ENCODE measurements at regions not wholly inside any gene's neighbourhood (a gene's known extent, or its start where the extent isn't known, plus 50 kb on each side); places are given as distances from the start of the nearest gene placed in this dataset.

- no peak for DNase-seq (ENCODE audit: low read depth)
- H3K4me3 ChIP-seq (ENCODE audit: low read depth, low read length), result no peak overlapping the region
- peak; percentile 21 for TF ChIP-seq CTCF (conservative IDR thresholded peaks at IDR 0.05; ENCODE audit: low read depth, low read length)
Measured at GRCh38 chr7:114825423-114825951, 96.4 kb upstream of the MDFIC start.

GRCh38 chr7:114830952-114831351, 90.9 kb upstream of the MDFIC start:
- DNase-seq (ENCODE audit: low read depth), result no peak
- H3K4me3 ChIP-seq (ENCODE audit: low read depth, low read length), result no peak overlapping the region
- TF ChIP-seq CTCF (conservative IDR thresholded peaks at IDR 0.05; ENCODE audit: low read depth, low read length), result no peak

- TF ChIP-seq CTCF (conservative IDR thresholded peaks at IDR 0.05; ENCODE audit: low read depth, low read length), result no peak
- no peak for DNase-seq (ENCODE audit: low read depth)
- H3K4me3 ChIP-seq (ENCODE audit: low read depth, low read length), result no peak overlapping the region
Measured at GRCh38 chr7:114832906-114833595, 88.8 kb upstream of the MDFIC start.

DNA sequence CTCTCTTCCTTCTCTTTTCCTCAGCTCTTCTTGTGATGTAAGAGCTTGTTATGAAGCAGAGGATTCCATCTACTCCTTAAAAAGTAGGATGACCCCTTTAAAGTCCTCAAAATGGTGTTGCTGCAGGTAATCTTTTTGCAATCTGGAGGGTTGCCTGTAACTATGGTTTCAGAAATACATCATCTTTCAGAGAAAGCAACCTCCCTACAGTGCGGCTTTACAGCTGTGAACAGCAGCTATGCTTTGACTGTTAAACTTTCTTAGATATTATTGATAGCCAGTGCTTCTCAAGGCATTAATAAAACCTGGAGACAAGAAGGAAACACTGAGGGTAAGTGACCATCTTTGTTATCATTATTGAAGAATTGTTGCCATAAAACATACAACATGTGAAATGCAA, 86.6 kb upstream of the MDFIC start:
- TF ChIP-seq CTCF (conservative IDR thresholded peaks at IDR 0.05; ENCODE audit: low read depth, low read length), result no peak
- no peak for DNase-seq (ENCODE audit: low read depth)
- H3K4me3 ChIP-seq (ENCODE audit: low read depth, low read length), result no peak overlapping the region

GRCh38 chr7:114835861-114836260, 86.0 kb upstream of the MDFIC start:
- no peak for DNase-seq (ENCODE audit: low read depth)
- no peak for TF ChIP-seq CTCF (conservative IDR thresholded peaks at IDR 0.05; ENCODE audit: low read depth, low read length)
- H3K4me3 ChIP-seq (ENCODE audit: low read depth, low read length), result no peak overlapping the region

DNA sequence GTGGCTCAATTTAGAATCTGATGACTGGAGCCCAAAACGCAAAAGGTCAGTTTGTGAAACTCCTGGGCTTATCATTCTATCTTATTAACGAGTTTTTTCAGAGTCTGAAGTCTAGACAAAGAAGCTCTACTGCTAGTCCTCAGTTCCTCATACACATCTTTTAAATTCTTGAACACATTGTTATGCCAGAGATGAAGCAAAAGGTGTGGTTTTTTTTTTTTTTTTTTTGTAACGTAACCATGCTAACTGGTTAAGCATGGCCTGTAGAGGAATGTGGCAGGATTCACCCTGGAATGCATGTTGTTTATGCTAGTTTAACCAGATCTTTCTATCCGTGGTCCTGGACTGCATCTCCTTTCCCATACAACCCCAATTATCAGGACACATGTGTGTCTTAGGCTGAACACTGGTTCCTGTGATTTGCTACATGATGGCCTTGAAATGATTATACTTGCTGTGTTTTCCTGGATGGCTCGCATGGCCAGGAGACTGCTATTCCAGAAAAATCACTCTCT, 79.3 kb upstream of the MDFIC start:
- TF ChIP-seq CTCF (conservative IDR thresholded peaks at IDR 0.05; ENCODE audit: low read depth, low read length), result no peak
- no peak overlapping the region for H3K4me3 ChIP-seq (ENCODE audit: low read depth, low read length)
- no peak for DNase-seq (ENCODE audit: low read depth)

GRCh38 chr7:114843102-114843501, 78.8 kb upstream of the MDFIC start:
- no peak overlapping the region for H3K4me3 ChIP-seq (ENCODE audit: low read depth, low read length)
- DNase-seq (ENCODE audit: low read depth), result no peak
- TF ChIP-seq CTCF (conservative IDR thresholded peaks at IDR 0.05; ENCODE audit: low read depth, low read length), result no peak

All from choroid plexus epithelial cell (primary cell).